Loucy (cell line): ENCODE measurements at regions not wholly inside any gene's neighbourhood (a gene's known extent, or its start where the extent isn't known, plus 50 kb on each side); places are given as distances from the start of the nearest gene placed in this dataset.

ENCODE experiments used
- CTCF ChIP-seq: fragments of 200-600 bp; sonication (generic); conservative IDR thresholded peaks from 2 replicates; pipeline ENCODE4 v1.5.1; 2014; ENCODE audit warnings: mild to moderate bottlenecking, antibody characterized with exemption, low read length
- EZH2phosphoT487 ChIP-seq: fragments of 200-600 bp; IDR thresholded peaks from 2 replicates; pipeline ENCODE4 v1.6.1; 2018; ENCODE audit warnings: antibody characterized with exemption, mild to moderate bottlenecking, moderate library complexity, borderline replicate concordance

GRCh38 chr14:84535976-84536375, 994.0 kb upstream of the FLRT2 start:
- TF ChIP-seq CTCF (no peak), EZH2phosphoT487 (no peak)
